ENCODE measurements at regions not wholly inside any gene's neighbourhood (a gene's known extent, or its start where the extent isn't known, plus 50 kb on each side); places are given as distances from the start of the nearest gene placed in this dataset.

GRCh38 chr17:83178533-83179304, 99.3 kb downstream of the METRNL start:
- DNase-seq (ENCODE audit: low read depth, low spot score) = no peak

GRCh38 chr17:83179374-83179773, 100.0 kb downstream of the METRNL start:
- no peak for DNase-seq (ENCODE audit: low read depth, low spot score)

- DNase-seq (ENCODE audit: low read depth, low spot score) = no peak
These were observed 100.4 kb downstream of the METRNL start for GRCh38 chr17:83179811-83180210.

- no peak for DNase-seq (ENCODE audit: low read depth, low spot score)
These were observed 101.0 kb downstream of the METRNL start for GRCh38 chr17:83180264-83180995.

- no peak for DNase-seq (ENCODE audit: low read depth, low spot score)
These were observed 101.6 kb downstream of the METRNL start for GRCh38 chr17:83180996-83181481.

GRCh38 chr17:83181991-83182619, 102.7 kb downstream of the METRNL start:
- DNase-seq (ENCODE audit: low read depth, low spot score) = no peak

GRCh38 chr17:83182620-83183101, 103.3 kb downstream of the METRNL start:
- DNase-seq (ENCODE audit: low read depth, low spot score) = no peak

GRCh38 chr17:83183145-83183948, 103.9 kb downstream of the METRNL start:
- DNase-seq (ENCODE audit: low read depth, low spot score) = no peak

GRCh38 chr17:83183951-83184506, 104.6 kb downstream of the METRNL start:
- no peak for DNase-seq (ENCODE audit: low read depth, low spot score)

GRCh38 chr17:83185023-83186002, 105.9 kb downstream of the METRNL start:
- DNase-seq (ENCODE audit: low read depth, low spot score) = no peak

GRCh38 chr17:83186226-83186625, 106.8 kb downstream of the METRNL start:
- DNase-seq (ENCODE audit: low read depth, low spot score) = no peak

- no peak for DNase-seq (ENCODE audit: low read depth, low spot score)
These were observed 107.5 kb downstream of the METRNL start for GRCh38 chr17:83186751-83187421.

- no peak for DNase-seq (ENCODE audit: low read depth, low spot score)
These were observed 108.4 kb downstream of the METRNL start for GRCh38 chr17:83187782-83188311.

GRCh38 chr17:83189044-83190003, 109.9 kb downstream of the METRNL start:
- DNase-seq (ENCODE audit: low read depth, low spot score) = no peak

- DNase-seq (ENCODE audit: low read depth, low spot score) = no peak
These were observed 110.6 kb downstream of the METRNL start for GRCh38 chr17:83190004-83190385.

- DNase-seq (ENCODE audit: low read depth, low spot score) = no peak
These were observed 111.4 kb downstream of the METRNL start for GRCh38 chr17:83190601-83191387.
